NCI-H460 (cell line): ENCODE measurements at regions not wholly inside any gene's neighbourhood (a gene's known extent, or its start where the extent isn't known, plus 50 kb on each side); places are given as distances from the start of the nearest gene placed in this dataset.

ENCODE experiments used
- DNase-seq: peaks from one replicate; pipeline ENCODE4 v3.0.0-alpha.2; 2016; ENCODE audit warnings: low read depth; ENCODE audit errors: extremely low read depth

GRCh38 chr11:39145346-39145745 lies 2314.1 kb downstream of the LRRC4C start:
- DNase-seq = no peak

DNA sequence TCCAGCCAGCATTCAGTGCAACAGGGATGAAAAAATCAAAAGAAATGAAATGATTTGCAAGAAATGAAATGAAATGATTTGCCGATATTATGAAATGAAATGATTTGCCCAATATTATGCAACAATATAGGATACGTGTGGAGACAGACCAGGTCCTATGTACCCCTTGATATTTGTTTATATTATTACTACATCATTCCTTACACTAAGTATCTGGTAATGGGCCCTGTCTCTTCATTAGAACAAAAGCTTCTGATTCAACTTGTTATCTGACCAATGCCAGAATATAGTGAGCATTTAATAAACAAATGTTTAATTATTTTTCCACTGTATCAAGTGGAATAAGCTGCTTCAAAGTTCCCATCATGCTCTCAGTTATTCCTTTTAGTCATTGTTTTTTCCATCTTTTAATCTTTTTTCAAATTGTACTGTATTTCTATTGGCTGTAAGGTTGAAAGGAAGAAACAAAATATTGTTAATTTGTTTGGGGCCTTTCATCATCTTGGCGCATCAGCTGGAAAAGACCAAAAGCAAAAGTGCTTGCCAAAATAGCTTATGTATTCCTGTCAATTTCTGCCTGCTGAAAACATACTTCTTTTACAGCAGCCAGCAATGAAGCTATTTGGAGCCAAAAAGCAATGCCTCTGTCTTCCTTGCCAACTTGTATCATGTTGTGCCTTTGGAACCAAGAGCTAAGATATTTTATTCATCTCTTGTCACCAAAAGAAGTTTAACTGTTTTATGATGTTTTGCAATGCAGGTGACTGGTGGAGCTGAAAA lies 2314.9 kb downstream of the LRRC4C start:
- DNase-seq = no peak

DNA sequence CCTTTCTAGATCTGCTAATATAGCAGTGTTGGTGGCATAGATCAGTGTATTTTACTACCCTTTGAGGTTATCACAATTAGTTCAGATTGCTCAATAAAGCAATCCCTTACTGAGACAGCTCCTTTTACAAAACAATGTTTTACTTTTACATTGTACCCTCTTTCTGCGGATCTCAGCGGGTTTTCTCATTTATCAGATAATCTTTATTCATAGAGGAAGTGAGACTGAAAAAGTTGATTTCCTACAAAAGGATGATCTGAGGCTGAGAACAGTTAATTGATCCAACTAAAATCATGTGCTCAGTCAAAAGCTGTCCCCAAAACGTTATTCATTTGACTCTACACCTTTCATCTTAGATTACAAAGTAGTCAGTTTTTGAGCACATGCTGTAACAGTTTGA lies 2319.9 kb downstream of the LRRC4C start:
- DNase-seq = no peak

- no peak for DNase-seq
Observed at GRCh38 chr11:39120890-39121289, 2338.6 kb downstream of the LRRC4C start.

GRCh38 chr11:39113606-39114005 lies 2345.8 kb downstream of the LRRC4C start:
- no peak for DNase-seq

- no peak for DNase-seq
Observed at GRCh38 chr11:39102236-39102635, 2357.2 kb downstream of the LRRC4C start.

DNA sequence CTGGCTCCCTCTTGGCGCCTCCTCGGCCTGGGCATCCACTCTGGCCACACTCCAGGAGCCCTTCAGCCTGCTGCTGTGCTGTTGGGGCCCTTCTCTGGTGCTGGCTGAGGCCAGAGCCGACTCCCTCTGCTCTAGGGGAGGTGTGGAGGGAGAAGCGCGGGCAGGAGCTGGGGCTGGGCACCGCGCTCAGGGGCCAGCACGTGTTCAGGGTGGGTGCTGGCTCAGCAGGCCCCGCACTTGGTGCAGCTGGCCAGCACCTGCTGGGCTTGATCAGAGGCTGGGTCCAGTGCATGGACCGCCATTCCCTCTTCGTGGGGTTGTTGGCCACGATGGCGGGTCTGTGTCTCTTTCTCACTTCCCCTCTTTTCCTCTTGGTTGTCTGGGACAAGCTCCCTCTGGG lies 2381.0 kb downstream of the LRRC4C start:
- no peak for DNase-seq

DNA sequence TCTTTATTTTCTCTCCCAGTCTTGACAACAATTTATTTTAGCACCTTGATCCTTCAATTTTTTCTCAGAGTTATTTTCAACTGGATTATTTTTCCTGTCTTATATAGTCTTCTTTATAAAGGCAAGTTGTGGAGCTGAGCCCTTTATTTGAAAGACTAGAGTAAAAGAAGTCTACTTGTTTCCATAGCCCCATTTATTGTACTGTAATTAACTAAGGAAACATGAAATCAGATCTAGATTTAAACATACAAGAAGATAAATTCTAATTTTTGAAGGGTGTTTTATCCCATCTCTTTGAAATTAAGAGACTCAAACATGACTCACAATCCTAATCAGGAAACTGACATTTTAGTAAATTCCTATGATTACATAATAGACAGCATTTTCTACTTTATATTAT lies 2421.8 kb downstream of the LRRC4C start:
- no peak for DNase-seq

GRCh38 chr11:39036021-39036420 lies 2423.4 kb downstream of the LRRC4C start:
- DNase-seq = no peak

- no peak for DNase-seq
Observed at GRCh38 chr11:39021539-39021938, 2423.5 kb upstream of the RAG2 start.

DNA sequence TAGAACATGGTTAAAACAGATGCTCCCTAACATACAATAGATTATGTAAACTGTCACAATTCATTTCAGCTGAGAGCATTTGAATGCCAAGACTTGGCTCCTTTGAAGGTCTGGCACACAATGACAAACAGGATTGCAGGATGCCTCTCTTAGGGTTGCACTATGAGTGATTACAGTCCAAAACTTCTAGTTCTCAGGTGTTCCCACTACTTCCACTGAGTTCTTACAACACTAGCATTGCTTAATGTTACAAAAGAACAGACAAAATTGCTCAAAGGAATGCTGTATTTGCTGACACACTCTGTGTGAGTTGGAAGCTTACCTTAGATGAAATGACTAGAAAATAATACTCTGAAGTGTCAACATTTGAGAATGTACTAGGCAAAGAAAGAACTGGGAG lies 2413.8 kb upstream of the RAG2 start:
- DNase-seq = no peak

DNA sequence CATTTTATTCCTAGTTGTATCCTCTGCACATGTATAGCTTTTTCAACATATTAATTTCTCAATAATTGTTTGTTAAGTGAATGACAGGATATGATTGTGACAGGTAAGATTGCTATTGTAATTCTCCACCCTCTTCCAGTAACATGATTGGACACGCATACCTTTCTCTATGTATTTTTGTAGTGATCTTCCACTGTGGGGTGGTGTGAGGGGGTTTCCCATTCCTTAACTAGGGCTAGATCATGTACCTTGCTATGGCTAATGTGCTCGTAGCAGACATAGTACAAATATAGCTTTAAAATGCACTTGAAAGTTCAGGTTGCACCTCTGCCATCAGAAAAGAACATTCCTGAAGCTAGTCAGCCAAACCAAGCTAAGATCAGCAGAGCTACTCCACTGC lies 2392.8 kb upstream of the RAG2 start:
- DNase-seq = no peak

DNA sequence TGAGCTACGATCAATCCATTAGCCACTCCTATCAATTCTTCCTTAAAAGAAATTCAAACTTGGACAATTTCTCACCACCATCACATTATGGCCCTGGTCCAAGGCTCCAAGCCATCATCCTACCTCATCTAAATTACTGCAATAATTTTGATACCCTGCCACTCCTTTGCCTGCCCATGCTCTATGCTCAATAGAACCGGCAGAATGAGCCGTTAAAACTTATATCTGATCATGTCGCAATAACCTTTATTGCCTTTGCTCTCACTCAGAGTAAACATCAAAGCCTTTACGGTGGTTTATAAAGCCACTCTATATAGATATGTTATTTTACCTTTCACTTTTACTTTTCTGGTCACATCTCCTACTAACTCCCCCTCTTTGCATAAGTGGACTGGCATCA lies 2392.1 kb upstream of the RAG2 start:
- DNase-seq = no peak

DNA sequence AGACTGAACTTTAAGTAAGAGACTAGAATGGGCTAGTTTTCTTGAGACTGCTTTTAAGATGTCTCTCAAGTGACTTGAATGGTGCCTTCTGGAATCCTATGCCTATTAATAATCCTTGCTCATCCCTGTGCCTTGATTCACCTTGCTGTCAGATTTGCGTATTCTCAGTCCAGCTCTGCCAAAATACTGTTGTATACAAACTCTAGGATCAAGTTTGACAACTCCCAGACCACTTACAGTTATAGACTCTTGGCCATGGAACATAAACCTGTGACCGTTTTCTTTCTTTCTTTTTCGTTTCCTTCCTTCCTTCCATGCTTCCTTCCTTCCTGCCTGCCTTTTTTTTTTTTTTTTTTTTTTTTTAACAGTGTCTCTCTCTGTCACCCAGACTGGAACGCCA lies 2390.9 kb upstream of the RAG2 start:
- no peak for DNase-seq

DNA sequence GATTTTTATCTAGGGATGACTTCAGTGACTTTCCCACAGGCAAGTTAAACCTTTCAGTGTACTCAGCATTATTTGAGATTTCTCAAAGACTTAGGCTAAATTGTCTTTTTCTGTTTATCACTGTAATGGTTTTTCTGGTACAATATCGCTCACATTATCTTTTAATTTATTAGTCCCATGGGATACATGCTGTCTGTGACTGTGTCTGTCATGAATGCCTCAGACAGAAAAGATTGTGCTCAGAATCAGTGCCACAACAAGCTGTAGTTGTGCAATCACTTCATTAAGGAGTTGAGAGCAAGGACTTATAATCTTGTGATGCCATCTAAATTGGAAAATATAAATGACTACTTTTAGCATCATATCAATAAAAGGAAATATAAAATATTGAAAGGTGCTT lies 2374.2 kb upstream of the RAG2 start:
- no peak for DNase-seq

- no peak for DNase-seq
Observed at GRCh38 chr11:38971141-38971540, 2373.1 kb upstream of the RAG2 start.

DNA sequence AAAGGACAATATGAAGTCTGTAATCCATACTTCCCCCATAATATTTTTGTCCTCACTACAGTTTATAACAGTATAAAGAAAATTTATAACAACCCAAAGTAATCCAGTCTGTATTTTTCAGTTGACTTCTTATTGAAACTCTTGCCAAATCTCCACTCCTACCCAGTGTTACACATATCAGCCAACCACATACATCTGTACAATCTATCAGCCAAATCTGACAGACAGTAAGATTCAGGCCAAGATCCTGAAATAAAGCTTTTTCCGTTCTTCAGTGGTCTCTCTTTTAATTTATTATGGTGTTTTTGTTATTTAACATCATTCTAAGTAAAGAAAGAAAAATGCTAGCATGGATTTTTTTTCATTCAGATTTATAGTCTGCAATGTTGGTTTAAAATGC lies 2370.9 kb upstream of the RAG2 start:
- no peak for DNase-seq

- no peak for DNase-seq
Observed at GRCh38 chr11:38952698-38953097, 2354.7 kb upstream of the RAG2 start.

GRCh38 chr11:38950867-38951266 lies 2352.8 kb upstream of the RAG2 start:
- DNase-seq = no peak

- DNase-seq = no peak
Observed at GRCh38 chr11:38948392-38948791, 2350.4 kb upstream of the RAG2 start.

DNA sequence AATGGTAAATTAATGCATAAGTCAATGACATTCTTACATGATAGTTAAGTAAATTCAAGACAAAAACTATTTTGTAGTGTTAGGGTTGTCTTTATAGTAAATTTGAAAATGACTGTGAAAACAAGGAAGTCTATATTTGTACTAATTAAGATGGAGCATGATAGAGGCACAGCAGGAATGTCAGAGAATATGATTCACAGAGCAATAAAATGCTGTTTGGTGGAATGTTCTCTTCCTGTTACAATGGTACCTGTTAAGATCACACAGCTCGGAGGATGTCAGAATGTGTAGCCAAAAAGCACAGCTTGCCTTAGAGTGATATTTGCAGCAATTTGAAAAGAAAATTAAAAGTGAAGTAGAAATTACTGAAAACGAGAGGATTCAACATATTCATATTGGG lies 2339.7 kb upstream of the RAG2 start:
- DNase-seq = no peak

GRCh38 chr11:38935941-38936340 lies 2337.9 kb upstream of the RAG2 start:
- no peak for DNase-seq

DNA sequence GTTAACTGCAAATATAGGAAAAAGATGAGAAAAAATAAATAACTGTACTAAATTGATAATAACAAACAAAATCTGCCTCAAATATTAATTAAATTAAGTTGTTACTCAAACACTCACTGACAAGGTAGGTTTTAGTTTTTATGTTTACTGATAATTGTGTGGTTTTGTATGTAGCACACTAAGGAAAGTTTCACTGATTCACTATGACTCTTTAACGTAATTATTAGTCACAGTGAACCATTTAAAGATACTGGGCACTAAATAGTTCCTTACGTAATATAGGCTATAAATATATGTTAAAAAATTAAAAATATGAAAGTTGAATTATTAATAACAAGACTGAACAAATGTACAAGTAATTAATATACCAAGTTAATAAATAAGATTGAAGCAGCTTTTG lies 2330.0 kb upstream of the RAG2 start:
- DNase-seq = no peak
